ENCODE measurements at regions not wholly inside any gene's neighbourhood (a gene's known extent, or its start where the extent isn't known, plus 50 kb on each side); places are given as distances from the start of the nearest gene placed in this dataset.

DNA sequence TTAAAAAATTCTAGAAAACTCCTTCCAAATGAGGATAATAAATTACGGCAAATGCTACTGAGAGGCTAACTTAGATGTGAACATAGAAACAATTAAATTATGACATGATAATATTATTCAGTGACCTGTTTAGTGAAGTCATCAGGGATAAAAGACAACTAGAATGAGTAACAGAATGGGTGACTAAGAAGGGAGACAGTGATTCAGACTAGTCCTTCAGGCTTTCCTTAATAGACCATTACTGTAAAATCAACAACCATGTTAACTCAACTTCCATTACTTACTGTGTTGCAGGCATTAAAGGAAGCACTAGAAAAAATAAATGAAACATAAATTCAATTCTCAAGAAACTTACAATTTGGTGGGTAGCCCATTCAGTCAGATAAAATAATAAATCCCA is 543.9 kb upstream of the LRFN5 start:
- Histone ChIP-seq H3K4me1 (no peaks in the 10 kb centered on the region), H3K27me3 (no peaks in the 10 kb centered on the region), H3K36me3 (no peaks in the 10 kb centered on the region), H3K27ac (no peak overlapping the region), H3K4me3 (no peak overlapping the region), H3K9me3 (no peaks in the 10 kb centered on the region)
- intact Hi-C loops (cut with DNase I) = no loop called here
- no peak for DNase-seq (ENCODE audit: extremely low spot score in 2 of 2)
- TF ChIP-seq POLR2AphosphoS5 (IDR thresholded peaks at IDR 0.05; ENCODE audit: insufficient read depth in 1 of 2, low read depth in 1 of 2) (no peak), POLR2A (IDR thresholded peaks at IDR 0.05) (no peak)
- TF ChIP-seq, protein P1, sequence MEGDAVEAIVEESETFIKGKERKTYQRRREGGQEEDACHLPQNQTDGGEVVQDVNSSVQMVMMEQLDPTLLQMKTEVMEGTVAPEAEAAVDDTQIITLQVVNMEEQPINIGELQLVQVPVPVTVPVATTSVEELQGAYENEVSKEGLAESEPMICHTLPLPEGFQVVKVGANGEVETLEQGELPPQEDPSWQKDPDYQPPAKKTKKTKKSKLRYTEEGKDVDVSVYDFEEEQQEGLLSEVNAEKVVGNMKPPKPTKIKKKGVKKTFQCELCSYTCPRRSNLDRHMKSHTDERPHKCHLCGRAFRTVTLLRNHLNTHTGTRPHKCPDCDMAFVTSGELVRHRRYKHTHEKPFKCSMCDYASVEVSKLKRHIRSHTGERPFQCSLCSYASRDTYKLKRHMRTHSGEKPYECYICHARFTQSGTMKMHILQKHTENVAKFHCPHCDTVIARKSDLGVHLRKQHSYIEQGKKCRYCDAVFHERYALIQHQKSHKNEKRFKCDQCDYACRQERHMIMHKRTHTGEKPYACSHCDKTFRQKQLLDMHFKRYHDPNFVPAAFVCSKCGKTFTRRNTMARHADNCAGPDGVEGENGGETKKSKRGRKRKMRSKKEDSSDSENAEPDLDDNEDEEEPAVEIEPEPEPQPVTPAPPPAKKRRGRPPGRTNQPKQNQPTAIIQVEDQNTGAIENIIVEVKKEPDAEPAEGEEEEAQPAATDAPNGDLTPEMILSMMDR (IDR thresholded peaks at IDR 0.05) = no peak

DNA sequence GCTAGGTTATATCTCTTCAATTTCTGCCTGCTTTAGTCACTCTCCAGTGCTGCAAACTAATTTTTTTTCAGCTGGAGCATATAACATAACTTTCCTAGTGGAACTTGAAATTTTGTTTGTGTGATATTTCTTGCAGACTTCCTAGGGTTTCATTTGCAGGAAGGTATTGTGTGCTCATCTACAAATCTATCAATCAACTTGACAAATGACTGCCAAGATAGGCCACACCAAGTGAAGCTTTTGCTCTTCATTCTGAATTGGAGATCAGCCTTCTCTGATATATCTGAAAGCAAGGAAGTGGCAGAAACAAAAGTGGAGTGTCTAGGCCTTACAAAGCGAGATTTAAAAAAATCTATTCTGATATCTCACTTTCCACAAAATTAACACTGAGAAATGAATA is 551.1 kb upstream of the LRFN5 start:
- intact Hi-C loops (cut with DNase I) = no loop called here
- H3K4me1 ChIP-seq = no peaks in the 10 kb centered on the region
- TF ChIP-seq, protein P1 (IDR thresholded peaks at IDR 0.05) = no peak
- TF ChIP-seq POLR2AphosphoS5 (IDR thresholded peaks at IDR 0.05; ENCODE audit: insufficient read depth in 1 of 2, low read depth in 1 of 2) (no peak), POLR2A (IDR thresholded peaks at IDR 0.05) (no peak)

DNA sequence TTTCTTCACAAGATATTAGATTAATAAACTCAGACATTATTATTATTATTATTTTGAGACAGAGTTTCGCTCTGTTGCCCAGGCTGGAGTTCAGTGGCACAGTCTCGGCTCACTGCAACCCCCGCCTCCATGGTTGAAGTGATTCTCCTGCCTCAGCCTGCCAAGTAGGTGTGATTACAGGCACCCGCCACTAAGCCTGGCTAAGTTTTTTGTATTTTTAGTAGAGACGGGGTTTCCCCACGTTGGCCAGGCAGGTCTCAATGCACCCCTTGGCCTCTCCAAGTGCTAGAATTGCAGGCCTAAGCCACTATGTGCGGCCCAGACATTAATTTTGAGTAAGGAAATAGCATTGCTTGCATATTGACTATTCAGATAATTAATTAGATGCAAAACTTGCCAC is 554.9 kb upstream of the LRFN5 start:
- intact Hi-C loops (cut with DNase I) = no loop called here
- TF ChIP-seq POLR2A (IDR thresholded peaks at IDR 0.05) (no peak), POLR2AphosphoS5 (IDR thresholded peaks at IDR 0.05; ENCODE audit: insufficient read depth in 1 of 2, low read depth in 1 of 2) (no peak)
- TF ChIP-seq, protein P1 (IDR thresholded peaks at IDR 0.05) = no peak
- DNase-seq (ENCODE audit: extremely low spot score in 2 of 2) = no peak

More for the DNA sequence above, 551.1 kb upstream of the LRFN5 start:
- no peak overlapping the region for H3K27ac ChIP-seq
- H3K4me3 ChIP-seq = no peak overlapping the region
- H3K27me3 ChIP-seq = no peaks in the 10 kb centered on the region
- no peaks in the 10 kb centered on the region for H3K9me3 ChIP-seq
- no peaks in the 10 kb centered on the region for H3K36me3 ChIP-seq
- DNase-seq (ENCODE audit: extremely low spot score in 2 of 2) = no peak

DNA sequence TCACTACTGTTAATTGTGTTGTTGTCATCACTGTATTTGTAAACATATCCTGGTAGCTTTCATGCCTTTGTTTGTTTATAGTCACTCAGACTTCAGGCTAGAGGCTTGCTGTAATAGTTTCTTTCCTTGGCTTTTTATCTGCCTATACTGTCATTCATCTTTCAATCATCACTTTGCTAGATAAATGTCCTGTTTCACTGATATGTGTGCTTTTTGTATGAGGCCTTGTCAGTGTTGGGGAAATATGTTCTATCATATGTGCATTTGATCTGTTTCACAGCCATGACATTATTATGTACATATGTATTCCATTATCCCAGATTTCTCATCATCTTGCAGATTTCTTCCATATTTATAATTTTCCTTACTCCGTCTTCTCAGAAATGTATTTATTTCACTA is 558.9 kb upstream of the LRFN5 start:
- no peak overlapping the region for H3K4me3 ChIP-seq
- no peaks in the 10 kb centered on the region for H3K4me1 ChIP-seq
- DNase-seq (ENCODE audit: extremely low spot score in 2 of 2) = no peak
- no peaks in the 10 kb centered on the region for H3K36me3 ChIP-seq
- H3K27me3 ChIP-seq = no peaks in the 10 kb centered on the region
- H3K27ac ChIP-seq = no peak overlapping the region
- H3K9me3 ChIP-seq = no peaks in the 10 kb centered on the region
- intact Hi-C loops (cut with DNase I) = no loop called here
- TF ChIP-seq POLR2AphosphoS5 (IDR thresholded peaks at IDR 0.05; ENCODE audit: insufficient read depth in 1 of 2, low read depth in 1 of 2) (no peak), POLR2A (IDR thresholded peaks at IDR 0.05) (no peak)
- TF ChIP-seq, protein P1 (IDR thresholded peaks at IDR 0.05) = no peak

More for the DNA sequence above, 554.9 kb upstream of the LRFN5 start:
- Histone ChIP-seq H3K36me3 (no peaks in the 10 kb centered on the region), H3K27me3 (no peaks in the 10 kb centered on the region), H3K9me3 (no peaks in the 10 kb centered on the region), H3K27ac (no peak overlapping the region), H3K4me1 (no peaks in the 10 kb centered on the region), H3K4me3 (no peak overlapping the region)

DNA sequence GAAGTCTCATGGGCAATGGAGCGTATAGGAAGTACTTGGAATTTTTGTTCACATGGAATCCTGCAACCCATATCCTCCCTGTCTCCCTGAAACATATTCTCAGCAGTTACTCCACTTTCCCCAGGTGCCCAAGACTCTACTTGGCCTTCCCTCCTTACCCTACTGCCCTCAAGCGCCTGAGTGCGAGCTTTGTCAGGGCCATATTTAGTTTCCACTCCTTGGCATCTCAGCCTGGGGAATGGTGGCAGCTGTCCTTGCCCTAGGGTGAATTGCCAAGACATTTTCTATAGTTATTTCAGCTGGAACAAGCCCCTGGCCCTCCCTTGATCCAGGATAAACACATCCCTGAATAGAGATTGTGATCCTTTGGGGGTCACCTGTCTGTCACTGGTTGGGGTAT is 569.3 kb upstream of the LRFN5 start:
- Histone ChIP-seq H3K27me3 (no peaks in the 10 kb centered on the region), H3K27ac (no peak overlapping the region), H3K4me3 (no peak overlapping the region), H3K9me3 (no peaks in the 10 kb centered on the region), H3K36me3 (no peaks in the 10 kb centered on the region), H3K4me1 (no peaks in the 10 kb centered on the region)
- intact Hi-C loops (cut with DNase I) = no loop called here
- TF ChIP-seq POLR2A (IDR thresholded peaks at IDR 0.05) (no peak), POLR2AphosphoS5 (IDR thresholded peaks at IDR 0.05; ENCODE audit: insufficient read depth in 1 of 2, low read depth in 1 of 2) (no peak)
- TF ChIP-seq, protein P1 (IDR thresholded peaks at IDR 0.05) = no peak
- no peak for DNase-seq (ENCODE audit: extremely low spot score in 2 of 2)
